ENCODE measurements at regions not wholly inside any gene's neighbourhood (a gene's known extent, or its start where the extent isn't known, plus 50 kb on each side); places are given as distances from the start of the nearest gene placed in this dataset.
A peak's percentile ranks its signal among the peaks of the same experiment; 100 is the strongest.
"Not testable (repeated sequence)": the region's sequence is repeated elsewhere in the genome, so short reads cannot be mapped to it uniquely, and the experiment has no call there.

GRCh38 chr10:81730891-81731290 lies 144.1 kb upstream of the NRG3 start:
- DNase-seq (ENCODE audit: extremely low read depth in 1 of 11, low read depth in 9 of 11, low spot score in 4 of 11), result peak in 5 of 11 donors; percentile 13 to 53 (median 39)

GRCh38 chr10:81733542-81733941 lies 141.5 kb upstream of the NRG3 start:
- peak in 1 of 11 donors; percentile 32 for DNase-seq (ENCODE audit: extremely low read depth in 1 of 11, low read depth in 9 of 11, low spot score in 4 of 11)

GRCh38 chr10:81735167-81735566 lies 139.8 kb upstream of the NRG3 start:
- not testable (repeated sequence) for DNase-seq (ENCODE audit: extremely low read depth in 1 of 11, low read depth in 9 of 11, low spot score in 4 of 11)

- no peak for DNase-seq (ENCODE audit: extremely low read depth in 1 of 11, low read depth in 9 of 11, low spot score in 4 of 11)
Measured at GRCh38 chr10:81759111-81759510, 115.9 kb upstream of the NRG3 start.

GRCh38 chr10:81784111-81784597 lies 90.8 kb upstream of the NRG3 start:
- DNase-seq (ENCODE audit: extremely low read depth in 1 of 11, low read depth in 9 of 11, low spot score in 4 of 11), result no peak

- no peak for DNase-seq (ENCODE audit: extremely low read depth in 1 of 11, low read depth in 9 of 11, low spot score in 4 of 11)
Measured at GRCh38 chr10:81792729-81793128, 82.3 kb upstream of the NRG3 start.

- no peak for DNase-seq (ENCODE audit: extremely low read depth in 1 of 11, low read depth in 9 of 11, low spot score in 4 of 11)
Measured at GRCh38 chr10:81806842-81807241, 68.2 kb upstream of the NRG3 start.

GRCh38 chr10:81814842-81815241 lies 60.2 kb upstream of the NRG3 start:
- DNase-seq (ENCODE audit: extremely low read depth in 1 of 11, low read depth in 9 of 11, low spot score in 4 of 11), result no peak

GRCh38 chr10:81817596-81818170 lies 57.3 kb upstream of the NRG3 start:
- DNase-seq (ENCODE audit: extremely low read depth in 1 of 11, low read depth in 9 of 11, low spot score in 4 of 11), result no peak

GRCh38 chr10:81820418-81820817 lies 54.6 kb upstream of the NRG3 start:
- DNase-seq (ENCODE audit: extremely low read depth in 1 of 11, low read depth in 9 of 11, low spot score in 4 of 11), result peak in 4 of 11 donors; percentile 2 to 18 (median 13)

Measured in renal cortex interstitium (tissue), 11 donors.